ENCODE measurements at regions not wholly inside any gene's neighbourhood (a gene's known extent, or its start where the extent isn't known, plus 50 kb on each side); places are given as distances from the start of the nearest gene placed in this dataset.
"Not testable (repeated sequence)": the region's sequence is repeated elsewhere in the genome, so short reads cannot be mapped to it uniquely, and the experiment has no call there.

DNA sequence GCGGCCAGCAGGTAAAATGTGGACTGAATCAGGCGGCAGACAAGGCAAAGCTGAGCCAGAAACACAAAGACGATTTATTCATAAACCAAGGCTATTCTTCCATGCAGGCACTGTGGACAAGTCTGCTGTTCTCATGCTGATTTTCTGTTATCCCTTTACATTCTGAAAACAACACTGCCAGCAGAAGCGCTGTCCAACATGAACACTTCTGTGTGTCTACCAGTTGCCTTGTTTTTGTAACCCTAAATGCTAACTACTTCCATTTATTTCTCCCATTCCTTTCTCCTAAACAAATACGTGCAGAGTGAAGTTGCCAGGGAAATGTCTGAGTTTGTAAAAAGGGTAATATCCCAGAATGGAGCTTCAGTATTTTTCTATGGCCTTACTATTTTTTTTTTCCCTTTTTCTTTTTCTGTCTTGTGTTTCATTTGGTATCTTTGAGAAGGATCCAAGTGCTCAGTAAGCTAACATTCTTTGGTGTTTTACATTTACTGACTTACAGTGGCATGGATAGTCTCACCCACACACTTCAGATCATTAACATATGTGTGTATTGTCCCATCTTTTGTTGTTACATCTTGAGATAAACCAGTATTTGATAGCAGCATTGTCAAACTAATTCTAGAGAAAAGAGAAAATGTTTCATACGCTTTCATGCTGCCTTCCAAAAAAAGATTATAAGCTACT is 1308.9 kb upstream of the MAP3K7 start:
- no peak overlapping the region for H3K27ac ChIP-seq (ENCODE audit: low read length)
- TF ChIP-seq CTCF (IDR thresholded peaks at IDR 0.05; ENCODE audit: poor library complexity, severe bottlenecking): no peak
- no peak for TF ChIP-seq POLR2AphosphoS5 (IDR thresholded peaks at IDR 0.05)
- TF ChIP-seq EZH2 (IDR thresholded peaks at IDR 0.05; ENCODE audit: borderline replicate concordance, insufficient read depth, low read length, poor library complexity, severe bottlenecking): no peak
- TF ChIP-seq SMC3 (conservative IDR thresholded peaks at IDR 0.05; ENCODE audit: poor library complexity): no peak
- TF ChIP-seq EP300 (conservative IDR thresholded peaks at IDR 0.05; ENCODE audit: poor library complexity, severe bottlenecking): no peak
- TF ChIP-seq TAF1 (IDR thresholded peaks at IDR 0.05; ENCODE audit: low read depth): no peak
- no peak for TF ChIP-seq MXI1 (conservative IDR thresholded peaks at IDR 0.05; ENCODE audit: poor library complexity, severe bottlenecking)
- TF ChIP-seq RAD21 (conservative IDR thresholded peaks at IDR 0.05): no peak
- TF ChIP-seq, protein P1, sequence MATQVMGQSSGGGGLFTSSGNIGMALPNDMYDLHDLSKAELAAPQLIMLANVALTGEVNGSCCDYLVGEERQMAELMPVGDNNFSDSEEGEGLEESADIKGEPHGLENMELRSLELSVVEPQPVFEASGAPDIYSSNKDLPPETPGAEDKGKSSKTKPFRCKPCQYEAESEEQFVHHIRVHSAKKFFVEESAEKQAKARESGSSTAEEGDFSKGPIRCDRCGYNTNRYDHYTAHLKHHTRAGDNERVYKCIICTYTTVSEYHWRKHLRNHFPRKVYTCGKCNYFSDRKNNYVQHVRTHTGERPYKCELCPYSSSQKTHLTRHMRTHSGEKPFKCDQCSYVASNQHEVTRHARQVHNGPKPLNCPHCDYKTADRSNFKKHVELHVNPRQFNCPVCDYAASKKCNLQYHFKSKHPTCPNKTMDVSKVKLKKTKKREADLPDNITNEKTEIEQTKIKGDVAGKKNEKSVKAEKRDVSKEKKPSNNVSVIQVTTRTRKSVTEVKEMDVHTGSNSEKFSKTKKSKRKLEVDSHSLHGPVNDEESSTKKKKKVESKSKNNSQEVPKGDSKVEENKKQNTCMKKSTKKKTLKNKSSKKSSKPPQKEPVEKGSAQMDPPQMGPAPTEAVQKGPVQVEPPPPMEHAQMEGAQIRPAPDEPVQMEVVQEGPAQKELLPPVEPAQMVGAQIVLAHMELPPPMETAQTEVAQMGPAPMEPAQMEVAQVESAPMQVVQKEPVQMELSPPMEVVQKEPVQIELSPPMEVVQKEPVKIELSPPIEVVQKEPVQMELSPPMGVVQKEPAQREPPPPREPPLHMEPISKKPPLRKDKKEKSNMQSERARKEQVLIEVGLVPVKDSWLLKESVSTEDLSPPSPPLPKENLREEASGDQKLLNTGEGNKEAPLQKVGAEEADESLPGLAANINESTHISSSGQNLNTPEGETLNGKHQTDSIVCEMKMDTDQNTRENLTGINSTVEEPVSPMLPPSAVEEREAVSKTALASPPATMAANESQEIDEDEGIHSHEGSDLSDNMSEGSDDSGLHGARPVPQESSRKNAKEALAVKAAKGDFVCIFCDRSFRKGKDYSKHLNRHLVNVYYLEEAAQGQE (IDR thresholded peaks at IDR 0.05; ENCODE audit: borderline replicate concordance): no peak
- no peaks in the 10 kb centered on the region for H3K79me2 ChIP-seq (replicated peaks; ENCODE audit: insufficient read depth, low read length)

DNA sequence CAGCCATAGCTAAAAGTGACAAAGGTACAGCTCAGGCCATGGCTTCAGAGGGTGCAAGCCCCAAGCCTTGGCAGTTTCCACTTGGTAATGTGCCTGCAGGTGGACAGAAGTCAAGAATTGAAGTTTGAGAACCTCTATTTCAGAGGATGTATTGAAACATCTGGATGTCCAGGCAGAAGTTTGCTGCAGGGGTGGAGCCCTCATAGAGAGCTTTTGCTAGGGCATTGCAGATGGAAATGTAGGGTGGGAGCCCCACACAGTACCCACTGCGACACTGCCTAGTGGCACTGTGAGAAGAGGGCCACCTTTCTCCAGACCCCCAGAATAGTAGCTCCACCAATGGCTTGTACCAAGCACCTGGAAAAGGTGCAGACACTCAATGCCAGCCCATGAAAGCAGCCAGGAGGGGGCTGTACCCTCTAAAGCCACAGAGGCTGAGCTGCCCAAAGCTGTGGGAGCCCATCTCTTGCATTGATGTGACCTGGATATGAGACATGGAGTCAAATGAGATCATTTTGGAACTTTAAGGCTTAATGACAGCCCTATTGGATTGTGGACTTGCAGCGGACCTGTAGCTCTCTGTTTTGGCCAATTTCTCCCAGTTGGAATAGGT is 1299.4 kb upstream of the MAP3K7 start:
- H3K36me3 ChIP-seq (ENCODE audit: insufficient read depth, low read length): no peaks in the 10 kb centered on the region
- H2AFZ ChIP-seq (ENCODE audit: low read depth, low read length): no peak overlapping the region
- TF ChIP-seq CTCF (IDR thresholded peaks at IDR 0.05; ENCODE audit: poor library complexity, severe bottlenecking) (no peak), EZH2 (IDR thresholded peaks at IDR 0.05; ENCODE audit: borderline replicate concordance, insufficient read depth, low read length, poor library complexity, severe bottlenecking) (no peak), RAD21 (conservative IDR thresholded peaks at IDR 0.05) (no peak), SMC3 (conservative IDR thresholded peaks at IDR 0.05; ENCODE audit: poor library complexity) (no peak), POLR2AphosphoS5 (IDR thresholded peaks at IDR 0.05) (no peak), EP300 (conservative IDR thresholded peaks at IDR 0.05; ENCODE audit: poor library complexity, severe bottlenecking) (no peak), TAF1 (IDR thresholded peaks at IDR 0.05; ENCODE audit: low read depth) (no peak), MXI1 (conservative IDR thresholded peaks at IDR 0.05; ENCODE audit: poor library complexity, severe bottlenecking) (no peak)
- no peak overlapping the region for H3K9ac ChIP-seq (ENCODE audit: low read length)
- H3K27me3 ChIP-seq (ENCODE audit: insufficient read depth, low read depth, low read length): no peaks in the 10 kb centered on the region
- H3K4me3 ChIP-seq (ENCODE audit: low read length): no peak overlapping the region
- no peaks in the 10 kb centered on the region for H3K9me2 ChIP-seq (ENCODE audit: insufficient read depth, low read length)
- no peaks in the 10 kb centered on the region for H3K79me2 ChIP-seq (replicated peaks; ENCODE audit: insufficient read depth, low read length)
- H4K20me1 ChIP-seq (ENCODE audit: insufficient read depth): no peaks in the 10 kb centered on the region
- no peak overlapping the region for H3K27ac ChIP-seq (ENCODE audit: low read length)
- peaks cover 15% of the 10 kb centered on the region for H3K9me3 ChIP-seq (ENCODE audit: low read length)
- no peaks in the 10 kb centered on the region for H3F3A ChIP-seq (ENCODE audit: insufficient read depth, low read length, poor library complexity, severe bottlenecking)
- no peak overlapping the region for H3K4me2 ChIP-seq (ENCODE audit: low read length)

More for the DNA sequence above, 1308.9 kb upstream of the MAP3K7 start:
- Histone ChIP-seq H3K36me3 (ENCODE audit: insufficient read depth, low read length) (no peaks in the 10 kb centered on the region), H3K9ac (ENCODE audit: low read length) (no peak overlapping the region), H3K9me2 (ENCODE audit: insufficient read depth, low read length) (no peaks in the 10 kb centered on the region), H3K9me3 (ENCODE audit: low read length) (no peaks in the 10 kb centered on the region), H2AFZ (ENCODE audit: low read depth, low read length) (no peak overlapping the region), H3K4me3 (ENCODE audit: low read length) (no peak overlapping the region), H4K20me1 (ENCODE audit: insufficient read depth) (no peaks in the 10 kb centered on the region), H3F3A (ENCODE audit: insufficient read depth, low read length, poor library complexity, severe bottlenecking) (no peaks in the 10 kb centered on the region), H3K27me3 (ENCODE audit: insufficient read depth, low read depth, low read length) (no peaks in the 10 kb centered on the region), H3K4me2 (ENCODE audit: low read length) (no peak overlapping the region)

DNA sequence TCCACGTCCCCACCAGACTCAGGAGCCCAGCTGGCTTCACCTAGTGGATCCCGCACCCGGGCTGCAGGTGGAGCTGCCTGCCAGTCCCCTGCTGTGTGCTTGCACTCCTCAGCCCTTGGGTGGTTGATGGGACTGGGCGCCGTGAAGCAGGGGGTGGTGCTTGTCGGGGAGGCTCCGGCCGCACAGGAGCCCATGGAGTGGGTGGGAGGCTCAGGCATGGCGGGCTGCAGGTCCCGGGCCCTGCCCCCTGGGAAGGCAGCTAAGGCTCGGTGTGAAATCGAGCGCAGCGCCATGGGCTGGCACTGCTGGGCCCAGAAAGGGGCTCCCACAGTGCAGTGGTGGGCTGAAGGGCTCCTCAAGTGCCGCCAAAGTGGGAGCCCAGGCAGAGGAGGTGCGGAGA is 1294.9 kb upstream of the MAP3K7 start:
- H3K9ac ChIP-seq (ENCODE audit: low read length); H3K4me3 ChIP-seq (ENCODE audit: low read length); H3K4me2 ChIP-seq (ENCODE audit: low read length); H3K9me3 ChIP-seq (ENCODE audit: low read length); H3K9me2 ChIP-seq (ENCODE audit: insufficient read depth, low read length); H3F3A ChIP-seq (ENCODE audit: insufficient read depth, low read length, poor library complexity, severe bottlenecking); H3K79me2 ChIP-seq (replicated peaks; ENCODE audit: insufficient read depth, low read length); H3K27ac ChIP-seq (ENCODE audit: low read length); H3K36me3 ChIP-seq (ENCODE audit: insufficient read depth, low read length); H2AFZ ChIP-seq (ENCODE audit: low read depth, low read length); H4K20me1 ChIP-seq (ENCODE audit: insufficient read depth); H3K27me3 ChIP-seq (ENCODE audit: insufficient read depth, low read depth, low read length): not testable (repeated sequence)
